DMS79 treated with DMSO at 0.1 percent for 48 hours (cell line): ENCODE measurements at regions not wholly inside any gene's neighbourhood (a gene's known extent, or its start where the extent isn't known, plus 50 kb on each side); places are given as distances from the start of the nearest gene placed in this dataset.
"Not testable (repeated sequence)": the region's sequence is repeated elsewhere in the genome, so short reads cannot be mapped to it uniquely, and the experiment has no call there.

Experiments
- DNase-seq: peaks from one replicate; lab custom pipeline; 2025; lab: John Stamatoyannopoulos, UW

- not testable (repeated sequence) for DNase-seq
Measured at GRCh38 chr7:14971678-14972077, 69.1 kb upstream of the DGKB start.

GRCh38 chr7:14967376-14967775 lies 64.8 kb upstream of the DGKB start:
- DNase-seq = not testable (repeated sequence)

GRCh38 chr7:14962778-14963177 lies 60.2 kb upstream of the DGKB start:
- DNase-seq = no peak

GRCh38 chr7:14960721-14961120 lies 58.2 kb upstream of the DGKB start:
- no peak for DNase-seq

- no peak for DNase-seq
Measured at GRCh38 chr7:14959339-14959738, 56.8 kb upstream of the DGKB start.

- DNase-seq = no peak
Measured at GRCh38 chr7:14954035-14954434, 51.5 kb upstream of the DGKB start.
